ENCODE measurements at regions not wholly inside any gene's neighbourhood (a gene's known extent, or its start where the extent isn't known, plus 50 kb on each side); places are given as distances from the start of the nearest gene placed in this dataset.

DNA sequence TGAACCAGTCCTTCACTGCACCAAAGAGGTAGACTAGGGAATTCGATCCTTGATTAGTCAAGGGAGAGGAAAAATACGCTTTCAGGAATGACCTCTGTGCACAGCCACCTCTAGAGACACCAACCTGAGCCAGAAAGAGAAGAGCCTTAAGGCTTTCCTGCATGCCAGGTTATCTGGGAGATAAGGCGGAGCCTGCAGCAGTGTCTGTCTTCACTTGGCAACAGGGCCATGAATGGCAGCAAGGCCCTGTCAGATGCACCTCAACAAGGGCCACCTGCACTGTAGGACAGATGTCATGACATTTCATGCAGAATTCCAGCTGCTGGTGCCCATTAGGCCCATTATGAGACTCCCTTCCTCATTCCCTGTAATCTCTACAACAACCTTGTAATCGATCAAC is 88.1 kb downstream of the MEX3B start:
- TF ChIP-seq, protein P1, sequence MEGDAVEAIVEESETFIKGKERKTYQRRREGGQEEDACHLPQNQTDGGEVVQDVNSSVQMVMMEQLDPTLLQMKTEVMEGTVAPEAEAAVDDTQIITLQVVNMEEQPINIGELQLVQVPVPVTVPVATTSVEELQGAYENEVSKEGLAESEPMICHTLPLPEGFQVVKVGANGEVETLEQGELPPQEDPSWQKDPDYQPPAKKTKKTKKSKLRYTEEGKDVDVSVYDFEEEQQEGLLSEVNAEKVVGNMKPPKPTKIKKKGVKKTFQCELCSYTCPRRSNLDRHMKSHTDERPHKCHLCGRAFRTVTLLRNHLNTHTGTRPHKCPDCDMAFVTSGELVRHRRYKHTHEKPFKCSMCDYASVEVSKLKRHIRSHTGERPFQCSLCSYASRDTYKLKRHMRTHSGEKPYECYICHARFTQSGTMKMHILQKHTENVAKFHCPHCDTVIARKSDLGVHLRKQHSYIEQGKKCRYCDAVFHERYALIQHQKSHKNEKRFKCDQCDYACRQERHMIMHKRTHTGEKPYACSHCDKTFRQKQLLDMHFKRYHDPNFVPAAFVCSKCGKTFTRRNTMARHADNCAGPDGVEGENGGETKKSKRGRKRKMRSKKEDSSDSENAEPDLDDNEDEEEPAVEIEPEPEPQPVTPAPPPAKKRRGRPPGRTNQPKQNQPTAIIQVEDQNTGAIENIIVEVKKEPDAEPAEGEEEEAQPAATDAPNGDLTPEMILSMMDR (conservative IDR thresholded peaks at IDR 0.05), result no peak

More for the DNA sequence above, 88.1 kb downstream of the MEX3B start:
- Histone ChIP-seq H2AFZ (ENCODE audit: low read length) (no peak overlapping the region), H2BK15ac (ENCODE audit: low read depth, low read length) (no peak overlapping the region), H4K5ac (ENCODE audit: insufficient read length, low read depth, low read length) (no peak overlapping the region), H3K4me1 (ENCODE audit: insufficient read depth, low read length) (no peaks in the 10 kb centered on the region), H3K18ac (ENCODE audit: insufficient read length, low read depth, low read length) (no peak overlapping the region), H4K20me1 (ENCODE audit: control insufficient read depth, insufficient read depth, insufficient read length) (no peaks in the 10 kb centered on the region), H2BK120ac (ENCODE audit: low read depth, low read length, poor library complexity, severe bottlenecking) (no peak overlapping the region), H3K4ac (ENCODE audit: low read depth, low read length) (no peak overlapping the region), H3K27ac (ENCODE audit: insufficient read length, low read depth, low read length) (no peak overlapping the region), H2BK20ac (ENCODE audit: low read depth, low read length, poor library complexity, severe bottlenecking) (no peak overlapping the region), H3T11ph (ENCODE audit: low read length) (no peak overlapping the region), H3K27me3 (ENCODE audit: insufficient read depth, low read length) (no peaks in the 10 kb centered on the region), H3K23ac (ENCODE audit: insufficient read length, low read depth, low read length) (no peak overlapping the region), H3K79me1 (ENCODE audit: insufficient read depth, low read depth, low read length, poor library complexity, severe bottlenecking) (no peaks in the 10 kb centered on the region), H4K8ac (replicated peaks; ENCODE audit: insufficient read length, low read depth, low read length) (no peak overlapping the region), H2BK5ac (ENCODE audit: insufficient read length, low read length) (no peak overlapping the region), H4K91ac (ENCODE audit: insufficient read length, low read depth, low read length) (no peak overlapping the region), H3K9me3 (ENCODE audit: control insufficient read depth, low read depth, low read length) (no peaks in the 10 kb centered on the region), H3K4me2 (ENCODE audit: insufficient read depth, insufficient read length, low read length) (no peak overlapping the region), H2AK5ac (ENCODE audit: insufficient read length, low read length) (no peak overlapping the region), H3K56ac (ENCODE audit: insufficient read length, low read depth, low read length) (no peak overlapping the region), H3K14ac (ENCODE audit: insufficient read depth, low read length) (no peak overlapping the region), H3K79me2 (ENCODE audit: insufficient read depth, low read length) (no peaks in the 10 kb centered on the region), H3K9ac (ENCODE audit: extremely low read depth, insufficient read length, low read length) (no peak overlapping the region), H3K23me2 (ENCODE audit: insufficient read length, low read depth, low read length, poor library complexity, severe bottlenecking) (no peaks in the 10 kb centered on the region), H2BK12ac (ENCODE audit: insufficient read length, low read depth, low read length) (no peak overlapping the region)
- no peaks in the 10 kb centered on the region for H3K27me3 Mint-ChIP-seq (ENCODE audit: low read depth)
- no peaks in the 10 kb centered on the region for H3K4me1 Mint-ChIP-seq
- H3K4me3 Mint-ChIP-seq, result no peak overlapping the region
- no peak for DNase-seq
- peaks cover 0 to 2% (median 2%) of the 10 kb centered on the region in 3 experiments; a peak in 1 of 7 replicates for H3K36me3 Mint-ChIP-seq (ENCODE audit: insufficient read depth in 1 of 3, low read depth in 3 of 3)
- no peak overlapping the region for H3K27ac Mint-ChIP-seq
- no CpG with 5 or more reads among the region's 4 CpGs for WGBS (ENCODE audit: extremely low coverage, insufficient read length, low lambda C conversion rate)
- no peaks in the 10 kb centered on the region for H3K9me3 Mint-ChIP-seq

Data from H9 (cell line).